Suprapubic skin (tissue), 4 donors: ENCODE measurements at regions not wholly inside any gene's neighbourhood (a gene's known extent, or its start where the extent isn't known, plus 50 kb on each side); places are given as distances from the start of the nearest gene placed in this dataset.

Experiments used
- CTCF ChIP-seq, 2 donors: fragments of 200-600 bp in 1 of 2; fragments of 450-650 bp in 1 of 2; sonication (generic) in 1 of 2; IDR thresholded peaks; one replicate each; pipeline ENCODE4 v1.5.1; 2016 to 2019; ENCODE audit warnings: antibody characterized with exemption in 2 of 2, mild to moderate bottlenecking in 1 of 2, moderate library complexity in 1 of 2
- EP300 ChIP-seq: sonication (generic); formaldehyde crosslinking; IDR thresholded peaks from one replicate; pipeline ENCODE4 v1.6.1; 2017; ENCODE audit warnings: antibody characterized with exemption
- POLR2A ChIP-seq, 2 donors: fragments of 450-650 bp; IDR thresholded peaks; one replicate each; pipeline ENCODE4 v1.6.1; 2017; ENCODE audit warnings: antibody characterized with exemption in 2 of 2, mild to moderate bottlenecking in 2 of 2, moderate library complexity in 2 of 2
- POLR2AphosphoS5 ChIP-seq, 3 donors: sonication (generic); formaldehyde crosslinking; IDR thresholded peaks; one replicate each; pipeline ENCODE4 v1.6.1; 2017; ENCODE audit warnings: antibody characterized with exemption in 3 of 3

- TF ChIP-seq CTCF (IDR thresholded peaks at IDR 0.05) (no peak), POLR2AphosphoS5 (IDR thresholded peaks at IDR 0.05) (no peak), POLR2A (IDR thresholded peaks at IDR 0.05) (no peak), EP300 (no peak)
Observed at GRCh38 chr13:73829416-73829815, 304.8 kb downstream of the KLF12 start.
